ENCODE measurements at regions not wholly inside any gene's neighbourhood (a gene's known extent, or its start where the extent isn't known, plus 50 kb on each side); places are given as distances from the start of the nearest gene placed in this dataset.

GRCh38 chr3:187995667-187996066 is 158.3 kb upstream of the LPP start:
- ChIA-PET POLR2A (no interaction called here), CTCF (no interaction called here)
- no peak for DNase-seq (ENCODE audit: extremely low spot score)
- TF ChIP-seq BHLHE40 (IDR thresholded peaks at IDR 0.05; ENCODE audit: borderline replicate concordance) (no peak), FOXK2 (IDR thresholded peaks at IDR 0.05) (no peak), CTBP1 (IDR thresholded peaks at IDR 0.05; ENCODE audit: borderline replicate concordance) (no peak), FOXA1 (IDR thresholded peaks at IDR 0.05) (no peak), SUZ12 (IDR thresholded peaks at IDR 0.05) (no peak), LEF1 (IDR thresholded peaks at IDR 0.05; ENCODE audit: borderline replicate concordance) (no peak), SP1 (IDR thresholded peaks at IDR 0.05) (no peak), NFRKB (IDR thresholded peaks at IDR 0.05) (no peak), FOXM1 (IDR thresholded peaks at IDR 0.05; ENCODE audit: borderline replicate concordance) (no peak)

GRCh38 chr3:187996609-187997008 is 157.3 kb upstream of the LPP start:
- ChIA-PET POLR2A (no interaction called here), CTCF (no interaction called here)
- no peak for TF ChIP-seq FOXM1 (IDR thresholded peaks at IDR 0.05; ENCODE audit: borderline replicate concordance)
- TF ChIP-seq ZNF384 (IDR thresholded peaks at IDR 0.05) = no peak
- TF ChIP-seq HDGF (IDR thresholded peaks at IDR 0.05; ENCODE audit: borderline replicate concordance) = no peak
- no peak for TF ChIP-seq FOXA1 (IDR thresholded peaks at IDR 0.05)
- TF ChIP-seq FOXK2 (IDR thresholded peaks at IDR 0.05) = no peak
- TF ChIP-seq BHLHE40 (IDR thresholded peaks at IDR 0.05; ENCODE audit: borderline replicate concordance) = no peak
- TF ChIP-seq L3MBTL2 (conservative IDR thresholded peaks at IDR 0.05) = no peak
- TF ChIP-seq SUZ12 (IDR thresholded peaks at IDR 0.05) = no peak
- DNase-seq (ENCODE audit: extremely low spot score) = no peak

DNA sequence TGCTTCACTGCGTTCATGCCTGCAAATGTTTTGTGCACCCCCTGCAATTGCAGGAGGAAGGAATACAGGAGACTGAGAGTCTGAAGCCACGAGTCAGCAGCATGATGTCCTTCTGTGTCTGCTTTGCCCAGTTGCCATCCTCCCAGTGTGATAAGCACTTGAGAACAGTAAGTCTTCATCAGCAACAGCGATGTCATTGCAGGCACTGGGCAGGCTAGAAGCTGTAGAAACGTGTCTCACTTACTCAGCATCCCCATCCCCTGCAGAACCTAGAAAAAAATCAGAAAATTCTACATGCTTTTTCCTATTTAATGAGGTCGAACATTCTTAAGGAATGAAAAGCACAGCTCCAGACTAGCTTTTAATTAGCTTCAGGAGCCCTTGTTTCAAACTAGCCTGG is 156.5 kb upstream of the LPP start:
- DNase-seq (ENCODE audit: extremely low spot score) = no peak
- no peak for TF ChIP-seq BHLHE40 (IDR thresholded peaks at IDR 0.05; ENCODE audit: borderline replicate concordance)
- POLR2A ChIA-PET = no interaction called here
- CTCF ChIA-PET = no interaction called here

- CTCF ChIA-PET = no interaction called here
- POLR2A ChIA-PET = no interaction called here
- DNase-seq (ENCODE audit: extremely low spot score) = no peak
- TF ChIP-seq NFRKB (IDR thresholded peaks at IDR 0.05) = no peak
- TF ChIP-seq TARDBP (IDR thresholded peaks at IDR 0.05) = no peak
- no peak for TF ChIP-seq ELF4 (IDR thresholded peaks at IDR 0.05)
- TF ChIP-seq, protein P1, sequence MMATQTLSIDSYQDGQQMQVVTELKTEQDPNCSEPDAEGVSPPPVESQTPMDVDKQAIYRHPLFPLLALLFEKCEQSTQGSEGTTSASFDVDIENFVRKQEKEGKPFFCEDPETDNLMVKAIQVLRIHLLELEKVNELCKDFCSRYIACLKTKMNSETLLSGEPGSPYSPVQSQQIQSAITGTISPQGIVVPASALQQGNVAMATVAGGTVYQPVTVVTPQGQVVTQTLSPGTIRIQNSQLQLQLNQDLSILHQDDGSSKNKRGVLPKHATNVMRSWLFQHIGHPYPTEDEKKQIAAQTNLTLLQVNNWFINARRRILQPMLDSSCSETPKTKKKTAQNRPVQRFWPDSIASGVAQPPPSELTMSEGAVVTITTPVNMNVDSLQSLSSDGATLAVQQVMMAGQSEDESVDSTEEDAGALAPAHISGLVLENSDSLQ (IDR thresholded peaks at IDR 0.05) = no peak
- no peak for TF ChIP-seq ARNT (IDR thresholded peaks at IDR 0.05)
- TF ChIP-seq BHLHE40 (IDR thresholded peaks at IDR 0.05; ENCODE audit: borderline replicate concordance) = no peak
- TF ChIP-seq LEF1 (IDR thresholded peaks at IDR 0.05; ENCODE audit: borderline replicate concordance) = no peak
- no peak for TF ChIP-seq ZNF384 (IDR thresholded peaks at IDR 0.05)
- no peak for TF ChIP-seq FOXK2 (IDR thresholded peaks at IDR 0.05)
- TF ChIP-seq HDGF (IDR thresholded peaks at IDR 0.05; ENCODE audit: borderline replicate concordance) = no peak
- TF ChIP-seq FOXM1 (IDR thresholded peaks at IDR 0.05; ENCODE audit: borderline replicate concordance) = no peak
- TF ChIP-seq FOXA1 (IDR thresholded peaks at IDR 0.05) = no peak
- TF ChIP-seq CTBP1 (IDR thresholded peaks at IDR 0.05; ENCODE audit: borderline replicate concordance) = no peak
- no peak for TF ChIP-seq SUZ12 (IDR thresholded peaks at IDR 0.05)
- no peak for TF ChIP-seq SP1 (IDR thresholded peaks at IDR 0.05)
Measured at GRCh38 chr3:187997946-187998561, 155.9 kb upstream of the LPP start.

DNA sequence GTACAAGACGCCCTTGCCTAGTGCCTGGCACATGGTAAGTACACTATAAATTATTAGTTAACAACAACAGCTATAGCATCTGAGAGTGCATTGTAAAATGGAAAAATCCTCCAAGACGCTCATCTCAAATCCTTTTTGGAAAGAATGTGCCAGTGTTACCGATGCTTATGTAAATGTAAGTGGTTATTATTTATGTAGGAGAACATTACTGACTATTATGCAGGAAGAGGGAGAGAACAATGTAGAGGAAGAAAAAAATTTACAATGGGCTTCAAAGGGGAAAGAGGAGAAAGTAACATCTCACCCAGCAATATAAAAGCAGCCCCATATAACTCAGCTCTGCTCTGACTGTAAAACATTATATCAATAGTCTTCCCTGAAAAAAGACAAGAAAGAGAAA is 155.3 kb upstream of the LPP start:
- no peak for TF ChIP-seq NFRKB (IDR thresholded peaks at IDR 0.05)
- TF ChIP-seq ARNT (IDR thresholded peaks at IDR 0.05) = no peak
- TF ChIP-seq ELF4 (IDR thresholded peaks at IDR 0.05) = no peak
- TF ChIP-seq BHLHE40 (IDR thresholded peaks at IDR 0.05; ENCODE audit: borderline replicate concordance) = no peak
- no peak for TF ChIP-seq TARDBP (IDR thresholded peaks at IDR 0.05)
- TF ChIP-seq, protein P1 (IDR thresholded peaks at IDR 0.05) = no peak
- no peak for TF ChIP-seq HDGF (IDR thresholded peaks at IDR 0.05; ENCODE audit: borderline replicate concordance)
- TF ChIP-seq FOXA1 (IDR thresholded peaks at IDR 0.05) = no peak
- no peak for TF ChIP-seq FOXM1 (IDR thresholded peaks at IDR 0.05; ENCODE audit: borderline replicate concordance)
- no peak for TF ChIP-seq FOXK2 (IDR thresholded peaks at IDR 0.05)
- TF ChIP-seq ZNF384 (IDR thresholded peaks at IDR 0.05) = no peak
- no peak for TF ChIP-seq SP1 (IDR thresholded peaks at IDR 0.05)
- TF ChIP-seq LEF1 (IDR thresholded peaks at IDR 0.05; ENCODE audit: borderline replicate concordance) = no peak
- no peak for TF ChIP-seq CTBP1 (IDR thresholded peaks at IDR 0.05; ENCODE audit: borderline replicate concordance)
- TF ChIP-seq SUZ12 (IDR thresholded peaks at IDR 0.05) = no peak
- TF ChIP-seq L3MBTL2 (conservative IDR thresholded peaks at IDR 0.05) = no peak
- CTCF ChIA-PET = no interaction called here
- POLR2A ChIA-PET = no interaction called here
- DNase-seq (ENCODE audit: extremely low spot score) = no peak

- ChIA-PET POLR2A (no interaction called here), CTCF (interaction anchor here (0.5 kb wide), 1 partner anchor 370 kb away, joined by 3 read pairs; no protein-coding TSS in a partner anchor)
- DNase-seq (ENCODE audit: extremely low spot score) = no peak
- no peak for TF ChIP-seq FOXM1 (IDR thresholded peaks at IDR 0.05; ENCODE audit: borderline replicate concordance)
- TF ChIP-seq SUZ12 (IDR thresholded peaks at IDR 0.05) = no peak
- TF ChIP-seq TARDBP (IDR thresholded peaks at IDR 0.05) = no peak
Measured at GRCh38 chr3:187999821-188000220, 154.1 kb upstream of the LPP start.

DNA sequence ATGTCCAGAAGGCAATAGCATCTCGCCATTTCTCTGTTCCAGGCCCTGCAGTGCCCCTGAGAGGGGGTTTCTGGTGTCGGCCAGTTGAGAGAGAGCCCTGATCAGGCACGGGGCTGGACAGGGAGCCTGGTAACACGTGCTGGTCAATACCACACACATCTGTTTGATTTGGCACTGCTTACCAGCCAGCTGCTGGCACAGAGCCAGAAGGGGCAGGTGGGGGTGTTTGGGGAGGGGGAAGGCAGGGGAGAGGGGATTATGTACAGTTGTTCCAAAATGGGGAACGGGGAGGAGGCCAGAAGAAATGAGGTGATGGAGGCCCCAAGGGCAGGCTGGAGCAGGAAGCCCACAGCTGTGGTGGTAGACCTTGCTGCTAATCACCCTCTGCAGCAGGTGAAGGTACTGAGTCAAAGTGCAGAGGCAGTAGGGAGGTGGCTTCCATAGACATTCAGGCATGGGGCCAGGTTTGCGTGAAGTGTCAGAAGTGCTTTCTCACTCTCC is 153.5 kb upstream of the LPP start:
- DNase-seq (ENCODE audit: extremely low spot score) = no peak
- POLR2A ChIA-PET = no interaction called here
- CTCF ChIA-PET = no interaction called here
- TF ChIP-seq BHLHE40 (IDR thresholded peaks at IDR 0.05; ENCODE audit: borderline replicate concordance) (no peak), TARDBP (IDR thresholded peaks at IDR 0.05) (no peak), ZNF384 (IDR thresholded peaks at IDR 0.05) (no peak), SUZ12 (IDR thresholded peaks at IDR 0.05) (no peak), FOXA1 (IDR thresholded peaks at IDR 0.05) (no peak), NFRKB (IDR thresholded peaks at IDR 0.05) (no peak), SP1 (IDR thresholded peaks at IDR 0.05) (no peak), ELF4 (IDR thresholded peaks at IDR 0.05) (no peak)
- TF ChIP-seq, protein P1 (IDR thresholded peaks at IDR 0.05) = no peak

Measured in HEK293T (cell line).